ENCODE measurements at regions not wholly inside any gene's neighbourhood (a gene's known extent, or its start where the extent isn't known, plus 50 kb on each side); places are given as distances from the start of the nearest gene placed in this dataset.

DNA sequence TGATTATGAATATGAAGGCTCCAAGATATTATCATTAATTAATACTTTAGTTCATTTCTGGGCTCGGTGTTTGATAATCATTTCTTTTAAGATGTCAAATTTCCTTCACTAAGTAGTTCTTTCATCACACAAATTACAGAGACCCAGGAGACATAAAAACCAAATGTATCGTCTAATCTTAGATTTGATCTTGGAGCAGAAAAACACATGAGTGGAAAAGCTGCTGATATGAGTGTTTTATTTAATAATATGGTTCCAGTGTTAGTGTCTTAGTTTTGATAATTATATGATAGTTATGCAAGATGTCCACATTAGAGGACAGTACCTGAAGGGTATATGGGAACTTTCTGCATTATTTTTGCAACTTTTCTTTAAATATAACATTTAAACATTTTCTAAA, 494.5 kb upstream of the RAG2 start:
- H3K4me3 ChIP-seq: no peak overlapping the region

DNA sequence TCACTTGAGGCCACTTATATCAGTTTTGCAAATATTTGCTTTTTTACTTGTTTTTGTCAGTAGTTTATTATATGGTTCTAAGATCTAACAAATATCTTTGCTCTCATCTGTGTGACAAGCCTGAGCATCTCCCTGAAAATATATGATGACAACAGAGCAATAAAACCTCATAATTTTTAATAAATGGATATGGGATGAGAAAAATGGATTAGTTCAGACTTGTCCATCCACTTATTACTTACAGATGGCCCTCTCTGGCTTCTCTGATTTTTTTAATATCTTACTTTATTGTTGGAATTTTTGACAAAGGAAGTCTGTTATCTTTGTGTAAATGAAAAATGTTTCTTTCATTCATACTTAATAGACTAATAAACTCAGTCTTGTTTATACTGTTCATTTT, 491.4 kb upstream of the RAG2 start:
- Histone ChIP-seq H3K27ac (no peak overlapping the region), H3K36me3 (no peaks in the 10 kb centered on the region), H3K4me3 (no peak overlapping the region), H3K27me3 (no peaks in the 10 kb centered on the region), H3K4me1 (ENCODE audit: insufficient read depth) (no peaks in the 10 kb centered on the region), H3K9me3 (no peaks in the 10 kb centered on the region)
- no peak for DNase-seq
- TF ChIP-seq, protein P1, sequence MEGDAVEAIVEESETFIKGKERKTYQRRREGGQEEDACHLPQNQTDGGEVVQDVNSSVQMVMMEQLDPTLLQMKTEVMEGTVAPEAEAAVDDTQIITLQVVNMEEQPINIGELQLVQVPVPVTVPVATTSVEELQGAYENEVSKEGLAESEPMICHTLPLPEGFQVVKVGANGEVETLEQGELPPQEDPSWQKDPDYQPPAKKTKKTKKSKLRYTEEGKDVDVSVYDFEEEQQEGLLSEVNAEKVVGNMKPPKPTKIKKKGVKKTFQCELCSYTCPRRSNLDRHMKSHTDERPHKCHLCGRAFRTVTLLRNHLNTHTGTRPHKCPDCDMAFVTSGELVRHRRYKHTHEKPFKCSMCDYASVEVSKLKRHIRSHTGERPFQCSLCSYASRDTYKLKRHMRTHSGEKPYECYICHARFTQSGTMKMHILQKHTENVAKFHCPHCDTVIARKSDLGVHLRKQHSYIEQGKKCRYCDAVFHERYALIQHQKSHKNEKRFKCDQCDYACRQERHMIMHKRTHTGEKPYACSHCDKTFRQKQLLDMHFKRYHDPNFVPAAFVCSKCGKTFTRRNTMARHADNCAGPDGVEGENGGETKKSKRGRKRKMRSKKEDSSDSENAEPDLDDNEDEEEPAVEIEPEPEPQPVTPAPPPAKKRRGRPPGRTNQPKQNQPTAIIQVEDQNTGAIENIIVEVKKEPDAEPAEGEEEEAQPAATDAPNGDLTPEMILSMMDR (IDR thresholded peaks at IDR 0.05): no peak
- no peak for TF ChIP-seq EP300 (IDR thresholded peaks at IDR 0.05)
- TF ChIP-seq POLR2A (IDR thresholded peaks at IDR 0.05): no peak
- intact Hi-C loops (cut with DNase I): no loop called here

More for the DNA sequence above, 494.5 kb upstream of the RAG2 start:
- WGBS, 3 donors: 77 to 83% (median 77%) methylated on average over 2 of the region's 2 CpGs
- no peaks in the 10 kb centered on the region for H3K4me1 ChIP-seq (ENCODE audit: insufficient read depth)
- TF ChIP-seq EP300 (IDR thresholded peaks at IDR 0.05) (no peak), POLR2A (IDR thresholded peaks at IDR 0.05) (no peak)
- TF ChIP-seq, protein P1 (IDR thresholded peaks at IDR 0.05): no peak
- intact Hi-C loops (cut with DNase I): no loop called here
- H3K36me3 ChIP-seq: no peaks in the 10 kb centered on the region
- H3K27me3 ChIP-seq: no peaks in the 10 kb centered on the region
- no peaks in the 10 kb centered on the region for H3K9me3 ChIP-seq
- no peak overlapping the region for H3K27ac ChIP-seq
- no peak for DNase-seq

DNA sequence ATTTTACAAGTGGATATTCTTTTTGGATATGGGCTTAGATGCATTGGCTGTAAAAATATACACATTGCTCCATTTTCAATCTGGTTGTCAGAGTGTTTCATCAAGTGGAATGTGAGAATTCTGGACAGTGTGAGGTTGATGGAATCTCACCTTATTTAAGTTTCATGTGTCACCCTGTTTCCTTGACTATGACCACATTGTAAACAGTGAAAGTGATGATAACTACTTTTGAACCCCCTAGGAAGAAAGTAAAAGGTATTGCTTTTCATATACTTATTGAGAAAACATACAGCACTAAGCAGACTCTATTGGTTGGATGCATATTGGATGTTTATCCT, 490.5 kb upstream of the RAG2 start:
- no peaks in the 10 kb centered on the region for H3K4me1 ChIP-seq (ENCODE audit: insufficient read depth)
- no peak overlapping the region for H3K4me3 ChIP-seq
- DNase-seq: no peak
- intact Hi-C loops (cut with DNase I): no loop called here
- no peaks in the 10 kb centered on the region for H3K9me3 ChIP-seq
- H3K27me3 ChIP-seq: no peaks in the 10 kb centered on the region
- no peaks in the 10 kb centered on the region for H3K36me3 ChIP-seq
- TF ChIP-seq, protein P1 (IDR thresholded peaks at IDR 0.05): no peak
- TF ChIP-seq POLR2A (IDR thresholded peaks at IDR 0.05) (no peak), EP300 (IDR thresholded peaks at IDR 0.05) (no peak)
- no peak overlapping the region for H3K27ac ChIP-seq

DNA sequence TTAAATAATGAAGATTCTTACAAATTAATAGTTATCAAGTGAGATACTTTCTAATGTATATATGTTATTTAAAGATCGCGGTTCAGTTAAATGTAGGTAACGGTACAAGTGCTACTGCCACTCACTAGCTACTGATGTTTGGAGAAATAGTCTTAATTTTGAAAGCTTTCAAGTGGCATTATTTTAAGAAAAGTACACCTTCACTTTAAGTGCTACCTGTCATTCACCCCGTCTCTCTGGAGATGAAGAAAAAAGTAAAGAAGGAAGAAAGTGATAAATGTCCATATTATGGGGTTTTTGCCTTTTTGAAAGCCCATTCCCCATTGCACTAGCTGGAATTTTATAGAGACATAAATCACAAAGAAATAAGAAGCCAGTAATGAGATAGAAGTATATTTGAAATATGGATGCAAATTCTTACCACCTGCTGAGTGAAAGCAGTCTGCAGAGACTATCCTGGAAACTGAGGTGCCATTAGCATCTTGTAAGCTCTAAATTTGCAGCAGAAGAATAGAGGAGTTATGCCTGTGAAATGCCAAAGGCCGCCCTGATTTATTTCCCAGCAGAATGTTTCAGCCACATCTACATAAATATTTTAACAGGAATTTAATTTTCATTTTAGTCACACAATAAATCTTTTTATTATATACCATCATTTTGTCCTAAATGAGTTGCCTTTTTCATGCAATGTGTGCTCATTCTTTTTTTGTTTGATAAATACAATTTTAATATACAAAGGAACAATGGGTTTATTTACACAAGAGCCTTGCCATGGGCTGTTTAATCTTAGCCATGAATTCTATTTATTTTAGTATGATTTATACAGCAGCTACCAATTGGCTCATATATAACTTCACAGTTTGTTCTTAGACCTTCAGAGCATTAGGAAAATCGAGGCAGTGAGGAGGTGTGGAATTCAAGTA, 489.9 kb upstream of the RAG2 start:
- Histone ChIP-seq H3K27me3 (no peaks in the 10 kb centered on the region), H3K4me3 (no peak overlapping the region), H3K4me1 (ENCODE audit: insufficient read depth) (no peaks in the 10 kb centered on the region), H3K9me3 (no peaks in the 10 kb centered on the region), H3K27ac (no peak overlapping the region), H3K36me3 (no peaks in the 10 kb centered on the region)
- WGBS, 3 donors: 75 to 79% (median 77%) methylated on average over 6 of the region's 6 CpGs
- intact Hi-C loops (cut with DNase I): no loop called here
- no peak for TF ChIP-seq EP300 (IDR thresholded peaks at IDR 0.05)
- TF ChIP-seq, protein P1 (IDR thresholded peaks at IDR 0.05): no peak
- no peak for TF ChIP-seq POLR2A (IDR thresholded peaks at IDR 0.05)
- DNase-seq: no peak

Data from ovary (tissue), 7 donors.